ENCODE measurements at regions not wholly inside any gene's neighbourhood (a gene's known extent, or its start where the extent isn't known, plus 50 kb on each side); places are given as distances from the start of the nearest gene placed in this dataset.

DNA sequence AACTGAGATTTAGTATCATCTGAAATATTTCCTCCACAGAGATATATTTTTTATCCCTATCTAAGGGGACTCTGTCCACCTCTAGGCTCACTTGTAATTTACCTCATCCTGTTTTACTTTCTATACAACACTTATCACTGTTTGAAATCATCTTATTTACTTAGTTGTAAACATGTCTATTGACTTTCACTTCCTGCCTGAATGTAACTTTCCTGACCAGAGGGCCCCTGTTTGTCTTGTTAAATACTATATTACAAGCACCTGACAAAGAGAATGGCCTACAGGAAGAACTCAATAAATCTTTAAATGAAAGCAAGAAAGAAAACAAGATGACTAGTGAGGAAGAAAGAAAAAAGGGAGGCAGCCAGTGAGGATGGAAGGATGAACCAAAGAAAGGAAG is 1727.5 kb downstream of the LRRC4C start:
- Histone ChIP-seq H3K4me1 (ENCODE audit: control insufficient read depth in 1 of 2, insufficient read depth in 2 of 2, low read depth in 1 of 2, low read length in 1 of 2) (no peaks in the 10 kb centered on the region), H3K9me3 (no peaks in the 10 kb centered on the region), H3K9me2 (no peaks in the 10 kb centered on the region), H2AFZ (ENCODE audit: low read depth) (no peak overlapping the region), H4K20me1 (ENCODE audit: insufficient read depth) (no peaks in the 10 kb centered on the region), H3F3A (replicated peaks; ENCODE audit: insufficient read depth) (no peaks in the 10 kb centered on the region), H3K79me2 (ENCODE audit: insufficient read depth) (no peaks in the 10 kb centered on the region), H3K4me2 (no peak overlapping the region), H3K27ac (ENCODE audit: low read depth in 2 of 2, low read length in 1 of 2) (no peak overlapping the region), H3K9ac (no peak overlapping the region), H3K4me3 (ENCODE audit: low read depth in 2 of 2, low read length in 1 of 2) (no peak overlapping the region), H3K27me3 (ENCODE audit: insufficient read depth) (no peaks in the 10 kb centered on the region), H3K36me3 (replicated peaks in 1 of 2; ENCODE audit: control insufficient read depth in 1 of 2, insufficient read depth in 2 of 2, low read length in 1 of 2) (no peaks in the 10 kb centered on the region)
- POLR2A ChIA-PET, result no interaction called here
- no peak for DNase-seq
- CTCF ChIA-PET, result no interaction called here
- TF ChIP-seq CHD2 (IDR thresholded peaks at IDR 0.05; ENCODE audit: low read length, partially characterized antibody), result no peak
- TF ChIP-seq MXI1 (IDR thresholded peaks at IDR 0.05; ENCODE audit: low read depth, low read length), result no peak
- TF ChIP-seq, protein P1, sequence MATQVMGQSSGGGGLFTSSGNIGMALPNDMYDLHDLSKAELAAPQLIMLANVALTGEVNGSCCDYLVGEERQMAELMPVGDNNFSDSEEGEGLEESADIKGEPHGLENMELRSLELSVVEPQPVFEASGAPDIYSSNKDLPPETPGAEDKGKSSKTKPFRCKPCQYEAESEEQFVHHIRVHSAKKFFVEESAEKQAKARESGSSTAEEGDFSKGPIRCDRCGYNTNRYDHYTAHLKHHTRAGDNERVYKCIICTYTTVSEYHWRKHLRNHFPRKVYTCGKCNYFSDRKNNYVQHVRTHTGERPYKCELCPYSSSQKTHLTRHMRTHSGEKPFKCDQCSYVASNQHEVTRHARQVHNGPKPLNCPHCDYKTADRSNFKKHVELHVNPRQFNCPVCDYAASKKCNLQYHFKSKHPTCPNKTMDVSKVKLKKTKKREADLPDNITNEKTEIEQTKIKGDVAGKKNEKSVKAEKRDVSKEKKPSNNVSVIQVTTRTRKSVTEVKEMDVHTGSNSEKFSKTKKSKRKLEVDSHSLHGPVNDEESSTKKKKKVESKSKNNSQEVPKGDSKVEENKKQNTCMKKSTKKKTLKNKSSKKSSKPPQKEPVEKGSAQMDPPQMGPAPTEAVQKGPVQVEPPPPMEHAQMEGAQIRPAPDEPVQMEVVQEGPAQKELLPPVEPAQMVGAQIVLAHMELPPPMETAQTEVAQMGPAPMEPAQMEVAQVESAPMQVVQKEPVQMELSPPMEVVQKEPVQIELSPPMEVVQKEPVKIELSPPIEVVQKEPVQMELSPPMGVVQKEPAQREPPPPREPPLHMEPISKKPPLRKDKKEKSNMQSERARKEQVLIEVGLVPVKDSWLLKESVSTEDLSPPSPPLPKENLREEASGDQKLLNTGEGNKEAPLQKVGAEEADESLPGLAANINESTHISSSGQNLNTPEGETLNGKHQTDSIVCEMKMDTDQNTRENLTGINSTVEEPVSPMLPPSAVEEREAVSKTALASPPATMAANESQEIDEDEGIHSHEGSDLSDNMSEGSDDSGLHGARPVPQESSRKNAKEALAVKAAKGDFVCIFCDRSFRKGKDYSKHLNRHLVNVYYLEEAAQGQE (IDR thresholded peaks at IDR 0.05; ENCODE audit: low read depth, low read length), result no peak
- TF ChIP-seq PBX3 (IDR thresholded peaks at IDR 0.05), result no peak
- TF ChIP-seq NRF1 (IDR thresholded peaks at IDR 0.05; ENCODE audit: low read depth, low read length), result no peak
- no peak for TF ChIP-seq SMC3 (IDR thresholded peaks at IDR 0.05; ENCODE audit: low read depth, low read length)
- no peak for TF ChIP-seq ELF1 (IDR thresholded peaks at IDR 0.05)
- no peak for TF ChIP-seq FOSL2 (IDR thresholded peaks at IDR 0.05; ENCODE audit: borderline replicate concordance, low read depth)
- TF ChIP-seq SIN3A (IDR thresholded peaks at IDR 0.05; ENCODE audit: borderline replicate concordance, low read depth, low read length), result no peak
- no peak for TF ChIP-seq RXRA (IDR thresholded peaks at IDR 0.05; ENCODE audit: borderline replicate concordance, low read depth)
- TF ChIP-seq GATA2 (CRISPR knock-in tag; IDR thresholded peaks at IDR 0.05), result no peak
- no peak for TF ChIP-seq TEAD4 (IDR thresholded peaks at IDR 0.05; ENCODE audit: borderline replicate concordance, insufficient read depth)
- TF ChIP-seq GABPA (IDR thresholded peaks at IDR 0.05; ENCODE audit: low read depth), result no peak
- TF ChIP-seq POLR2AphosphoS5 (IDR thresholded peaks at IDR 0.05; ENCODE audit: low read depth, low read length), result no peak
- no peak for TF ChIP-seq FOXJ3 (CRISPR knock-in tag; IDR thresholded peaks at IDR 0.05)
- TF ChIP-seq, protein P2, sequence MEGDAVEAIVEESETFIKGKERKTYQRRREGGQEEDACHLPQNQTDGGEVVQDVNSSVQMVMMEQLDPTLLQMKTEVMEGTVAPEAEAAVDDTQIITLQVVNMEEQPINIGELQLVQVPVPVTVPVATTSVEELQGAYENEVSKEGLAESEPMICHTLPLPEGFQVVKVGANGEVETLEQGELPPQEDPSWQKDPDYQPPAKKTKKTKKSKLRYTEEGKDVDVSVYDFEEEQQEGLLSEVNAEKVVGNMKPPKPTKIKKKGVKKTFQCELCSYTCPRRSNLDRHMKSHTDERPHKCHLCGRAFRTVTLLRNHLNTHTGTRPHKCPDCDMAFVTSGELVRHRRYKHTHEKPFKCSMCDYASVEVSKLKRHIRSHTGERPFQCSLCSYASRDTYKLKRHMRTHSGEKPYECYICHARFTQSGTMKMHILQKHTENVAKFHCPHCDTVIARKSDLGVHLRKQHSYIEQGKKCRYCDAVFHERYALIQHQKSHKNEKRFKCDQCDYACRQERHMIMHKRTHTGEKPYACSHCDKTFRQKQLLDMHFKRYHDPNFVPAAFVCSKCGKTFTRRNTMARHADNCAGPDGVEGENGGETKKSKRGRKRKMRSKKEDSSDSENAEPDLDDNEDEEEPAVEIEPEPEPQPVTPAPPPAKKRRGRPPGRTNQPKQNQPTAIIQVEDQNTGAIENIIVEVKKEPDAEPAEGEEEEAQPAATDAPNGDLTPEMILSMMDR (IDR thresholded peaks at IDR 0.05), result no peak
- TF ChIP-seq JUND (IDR thresholded peaks at IDR 0.05), result no peak
- TF ChIP-seq RAD21 (IDR thresholded peaks at IDR 0.05; ENCODE audit: low read length), result no peak

Measured in SK-N-SH (cell line).